GM19452 (cell line): ENCODE measurements at regions not wholly inside any gene's neighbourhood (a gene's known extent, or its start where the extent isn't known, plus 50 kb on each side); places are given as distances from the start of the nearest gene placed in this dataset.
"Not testable (repeated sequence)": the region's sequence is repeated elsewhere in the genome, so short reads cannot be mapped to it uniquely, and the experiment has no call there.

Experiments used
- ATAC-seq: cut with Tn5 transposase; IDR thresholded peaks from one replicate; pipeline ENCODE4 v1.9.1; 2021; ENCODE audit not compliant: unreplicated experiment

DNA sequence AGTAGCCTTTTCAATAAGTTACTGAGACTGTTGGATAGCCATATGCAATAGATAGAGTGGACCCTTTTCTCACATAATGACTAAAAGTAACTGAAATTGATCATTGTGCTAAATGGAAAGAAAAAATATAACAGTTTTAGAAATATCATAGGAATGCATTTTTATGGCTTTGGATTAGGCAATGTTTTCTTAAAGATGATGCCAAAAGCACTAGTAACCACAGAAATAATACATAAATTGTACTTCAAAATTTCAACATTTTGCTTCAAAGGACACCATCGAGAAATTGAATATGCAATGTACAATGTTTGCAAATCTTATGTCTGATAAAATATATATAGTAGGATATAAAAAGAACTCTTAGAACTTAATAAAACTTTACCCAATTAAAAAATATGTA, 1267.5 kb upstream of the CDH9 start:
- no peak for ATAC-seq

GRCh38 chr5:28301712-28302111, 1263.3 kb upstream of the CDH9 start:
- ATAC-seq, result no peak

DNA sequence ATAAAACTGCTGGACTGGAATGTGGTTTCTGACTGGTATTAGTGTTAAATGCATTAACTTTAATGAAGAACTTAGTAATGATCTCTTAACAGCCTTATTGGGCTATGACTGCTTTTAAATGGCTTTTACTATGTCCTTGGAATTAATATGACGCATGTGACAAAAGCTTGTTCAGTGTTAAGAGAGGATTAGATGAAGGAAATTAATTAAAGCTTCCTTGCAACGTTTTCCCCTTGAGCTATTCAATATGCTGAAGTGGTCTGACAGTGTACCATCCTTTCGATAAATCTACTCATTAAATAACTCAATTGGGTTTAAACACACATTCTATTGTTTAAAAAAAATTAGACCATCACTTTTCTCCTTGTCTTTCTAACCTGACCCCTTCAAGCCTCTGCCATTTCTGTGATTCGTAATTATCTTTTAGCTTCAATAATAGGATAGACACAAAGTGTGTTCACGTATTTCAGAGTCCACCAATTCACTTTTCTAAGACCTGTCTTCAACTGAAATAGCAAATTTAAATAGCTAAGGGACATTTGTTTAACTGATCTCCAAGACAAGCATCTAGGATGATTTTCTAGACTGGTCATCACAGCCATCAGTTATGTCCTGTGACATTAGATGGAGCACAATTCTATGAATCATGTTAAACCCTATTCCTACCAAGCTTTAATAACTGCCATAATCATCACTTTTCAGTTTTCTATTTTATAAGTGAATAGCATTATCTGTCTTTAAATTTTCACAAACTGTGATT, 1258.0 kb upstream of the CDH9 start:
- ATAC-seq, result no peak

- not testable (repeated sequence) for ATAC-seq
Observed at GRCh38 chr5:28287021-28287420, 1248.6 kb upstream of the CDH9 start.

DNA sequence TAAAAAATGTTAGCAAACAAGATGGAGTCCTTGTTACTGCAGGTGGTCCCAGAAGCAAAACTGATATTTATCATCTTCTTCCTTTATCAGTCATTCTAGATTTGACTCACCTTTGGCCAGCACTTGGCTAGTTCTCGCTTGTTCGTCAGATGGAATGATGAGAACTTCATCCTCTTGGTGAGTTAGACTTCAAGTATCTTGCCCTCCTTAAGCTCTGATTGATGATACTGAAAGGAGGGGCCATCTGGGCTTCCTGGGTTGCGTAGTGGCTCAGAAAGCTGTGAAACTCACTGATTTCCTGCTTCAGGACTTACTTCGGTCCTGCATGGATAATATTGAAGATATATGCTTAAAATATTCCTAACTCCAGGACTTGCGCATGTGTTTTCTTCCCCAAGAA, 1248.2 kb upstream of the CDH9 start:
- no peak for ATAC-seq

DNA sequence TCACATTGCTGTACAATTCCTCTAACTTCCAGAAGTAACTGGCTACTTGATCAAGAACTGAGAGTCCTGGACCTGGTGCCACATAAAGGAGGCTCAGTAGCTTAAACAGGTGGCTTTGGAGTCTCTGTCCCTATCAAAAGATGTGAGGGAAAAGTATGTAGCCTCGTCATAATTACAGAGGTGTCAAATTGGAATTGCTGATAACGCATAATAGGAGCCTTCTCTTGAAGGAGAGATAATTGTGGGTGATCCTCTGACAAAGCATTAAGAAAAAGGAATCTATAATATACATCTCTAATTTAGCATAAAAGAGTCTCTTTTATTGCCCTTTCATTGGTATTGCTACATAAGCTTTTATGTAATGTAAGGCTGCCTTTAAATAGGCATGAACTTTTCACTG, 1246.4 kb upstream of the CDH9 start:
- ATAC-seq, result no peak

DNA sequence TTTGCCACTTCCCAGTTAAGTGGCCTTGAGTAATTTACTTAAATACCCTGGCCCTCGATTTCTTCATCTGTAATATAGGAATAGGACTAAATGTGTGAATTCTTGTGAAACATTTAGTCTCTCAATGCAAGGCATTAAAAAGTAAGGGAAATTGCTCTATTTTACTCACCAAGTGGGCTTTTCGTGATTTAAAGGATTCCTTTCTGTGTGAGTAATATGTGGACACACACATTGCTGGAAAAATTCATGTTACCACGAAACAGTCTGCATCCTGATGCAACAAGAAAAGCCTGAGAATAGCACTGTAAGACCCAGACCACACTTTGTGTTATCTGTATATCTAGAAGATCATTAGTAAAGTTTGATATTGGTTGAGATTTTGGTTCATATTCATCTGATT, 1243.0 kb upstream of the CDH9 start:
- ATAC-seq, result no peak

DNA sequence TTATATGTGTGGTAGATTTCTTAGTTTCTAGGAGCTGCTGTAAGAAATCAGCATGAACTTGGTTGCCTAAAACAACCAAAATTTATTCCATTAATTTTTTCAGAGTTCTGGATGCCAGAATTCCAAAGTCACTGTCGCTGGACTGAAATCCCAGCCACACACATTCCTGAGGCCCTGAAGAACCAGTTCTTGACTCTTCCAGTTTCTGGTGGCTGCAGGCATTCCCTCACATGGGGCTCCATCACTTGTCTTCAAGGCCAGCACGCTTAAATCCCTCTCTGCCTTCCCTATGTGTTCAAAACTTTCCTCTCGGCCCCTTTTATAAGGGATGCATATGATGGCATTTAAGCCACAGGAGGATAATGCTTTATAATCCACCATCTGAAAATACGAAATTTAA, 1237.5 kb upstream of the CDH9 start:
- no peak for ATAC-seq

GRCh38 chr5:28269978-28270377, 1231.6 kb upstream of the CDH9 start:
- ATAC-seq, result no peak

GRCh38 chr5:28265877-28266276, 1227.5 kb upstream of the CDH9 start:
- no peak for ATAC-seq

DNA sequence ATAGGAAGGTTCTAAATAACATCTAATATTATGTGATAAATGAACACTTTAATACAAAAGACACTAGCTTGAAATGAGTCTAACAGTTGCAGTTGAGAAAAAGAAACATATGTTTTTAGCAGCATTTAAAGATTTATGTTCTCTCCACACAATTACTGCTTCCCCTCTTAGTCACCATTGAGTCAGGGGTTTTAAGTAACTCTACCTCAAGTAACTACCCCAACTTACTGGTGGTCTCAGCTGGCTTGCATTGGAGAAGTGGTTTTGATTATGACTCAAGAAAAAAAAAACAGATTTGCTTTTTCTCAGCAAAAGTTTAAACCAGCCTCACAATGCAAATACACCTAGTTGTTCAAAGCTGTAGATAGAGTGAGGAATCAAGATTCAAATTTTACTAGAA, 1216.5 kb upstream of the CDH9 start:
- no peak for ATAC-seq

- ATAC-seq, result no peak
Observed at GRCh38 chr5:28253431-28253830, 1215.0 kb upstream of the CDH9 start.

GRCh38 chr5:28249771-28250415, 1211.5 kb upstream of the CDH9 start:
- ATAC-seq, result no peak

DNA sequence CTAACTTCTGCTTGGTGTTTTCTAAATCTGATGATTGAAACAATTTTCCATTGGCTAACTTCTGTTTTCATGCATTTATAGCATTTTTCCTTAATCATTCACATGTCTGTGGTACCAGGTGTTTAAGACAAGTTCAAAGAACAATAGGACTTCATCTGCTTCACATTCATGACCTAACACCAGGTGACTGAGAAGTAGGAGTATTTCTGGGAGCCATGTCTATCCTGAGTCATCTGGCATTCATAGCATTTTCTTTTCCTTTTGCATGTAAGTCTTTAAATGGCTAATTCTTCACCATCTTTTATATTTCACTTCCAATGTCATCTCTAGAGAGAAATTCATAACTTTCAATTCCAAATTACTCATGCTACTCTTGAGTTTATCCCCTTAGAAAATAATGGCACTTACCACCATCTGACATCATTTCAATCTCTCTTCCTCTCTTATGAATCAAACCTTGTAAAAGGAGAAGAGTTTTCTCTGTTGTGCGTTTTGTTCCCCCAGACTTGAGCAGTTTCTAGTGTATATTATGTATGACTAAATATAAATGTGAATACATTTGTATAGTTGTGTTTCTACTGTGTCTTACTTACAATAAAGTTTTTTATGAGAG, 1196.1 kb upstream of the CDH9 start:
- ATAC-seq, result no peak

DNA sequence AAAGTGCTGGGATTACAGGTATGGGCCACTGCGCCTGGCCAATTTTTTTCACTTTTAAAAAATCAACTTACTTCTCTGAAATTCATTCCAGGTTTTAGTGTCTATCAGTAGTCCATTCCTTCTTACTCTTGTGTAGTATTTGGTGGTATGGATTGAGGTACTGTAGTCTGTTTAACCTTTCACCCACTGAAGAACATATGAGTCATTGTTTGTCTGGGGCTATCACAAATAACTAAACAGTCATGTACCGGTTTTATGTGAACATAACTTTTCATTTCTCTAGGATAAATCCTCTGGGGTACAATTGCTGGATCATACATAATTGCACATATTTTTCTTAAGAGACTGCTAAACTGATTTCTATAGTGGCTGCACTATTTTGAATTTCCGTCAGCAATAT, 1188.0 kb upstream of the CDH9 start:
- ATAC-seq, result no peak

GRCh38 chr5:28219539-28219938, 1181.2 kb upstream of the CDH9 start:
- ATAC-seq, result no peak

DNA sequence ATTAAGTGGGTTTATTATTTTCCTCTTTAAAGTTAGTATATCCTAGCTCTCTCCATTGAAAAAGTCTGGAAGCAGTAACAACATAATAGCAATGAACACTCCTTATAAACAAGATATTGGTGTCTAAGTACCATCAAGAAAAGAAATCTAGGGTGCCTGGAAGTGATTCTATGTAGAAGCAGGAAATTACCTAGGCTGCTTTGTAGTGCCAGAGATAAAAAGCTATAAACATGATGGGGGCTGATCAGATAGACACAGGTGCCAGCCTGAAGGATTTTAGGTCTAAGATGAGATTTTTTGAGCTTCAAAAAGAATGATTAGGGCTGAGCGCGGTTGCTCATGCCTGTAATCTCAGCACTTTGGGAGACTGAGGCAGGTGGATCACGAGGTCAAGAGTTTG, 1179.3 kb upstream of the CDH9 start:
- ATAC-seq, result no peak

DNA sequence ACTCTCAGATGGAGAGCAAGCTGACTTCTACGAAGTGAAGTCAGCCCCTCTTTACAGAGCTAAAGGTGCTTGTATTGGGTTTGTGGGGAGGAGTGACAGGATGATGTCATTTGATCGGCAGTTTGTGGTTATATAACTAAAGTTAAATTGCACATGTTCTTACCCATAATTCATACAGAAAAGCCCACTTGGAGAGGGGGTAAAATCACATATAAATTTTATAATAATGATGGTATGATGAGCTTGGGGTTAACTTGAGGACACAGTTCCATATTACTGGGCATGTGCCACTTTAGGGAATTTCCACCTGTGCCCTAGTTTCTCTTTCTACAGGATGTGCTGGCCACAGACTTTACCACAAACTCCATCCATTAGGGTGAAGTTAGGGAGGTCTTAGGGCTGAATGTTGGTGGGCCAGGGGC, 1178.6 kb upstream of the CDH9 start:
- no peak for ATAC-seq

GRCh38 chr5:28215091-28215490, 1176.7 kb upstream of the CDH9 start:
- no peak for ATAC-seq

DNA sequence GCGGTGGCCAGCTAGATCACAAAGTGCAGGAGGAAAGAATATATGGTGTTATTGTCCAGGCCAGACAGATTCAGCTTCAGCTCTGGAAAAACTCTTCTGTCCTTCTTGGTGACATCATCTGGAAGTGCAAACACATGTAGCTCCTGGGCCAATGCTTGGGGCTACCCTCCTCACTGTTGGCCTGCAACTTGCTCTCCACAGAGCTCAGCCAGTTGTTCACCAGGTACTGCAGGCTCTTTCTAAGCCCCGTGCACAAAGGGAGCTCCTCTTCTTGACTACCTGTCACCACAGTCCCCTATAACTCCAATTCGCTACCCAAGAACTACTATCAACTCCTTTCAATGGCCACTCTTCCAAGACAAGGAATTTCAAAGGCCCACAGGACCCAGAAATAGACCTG, 1175.9 kb upstream of the CDH9 start:
- no peak for ATAC-seq

- ATAC-seq, result no peak
Observed at GRCh38 chr5:28208356-28208755, 1170.0 kb upstream of the CDH9 start.

DNA sequence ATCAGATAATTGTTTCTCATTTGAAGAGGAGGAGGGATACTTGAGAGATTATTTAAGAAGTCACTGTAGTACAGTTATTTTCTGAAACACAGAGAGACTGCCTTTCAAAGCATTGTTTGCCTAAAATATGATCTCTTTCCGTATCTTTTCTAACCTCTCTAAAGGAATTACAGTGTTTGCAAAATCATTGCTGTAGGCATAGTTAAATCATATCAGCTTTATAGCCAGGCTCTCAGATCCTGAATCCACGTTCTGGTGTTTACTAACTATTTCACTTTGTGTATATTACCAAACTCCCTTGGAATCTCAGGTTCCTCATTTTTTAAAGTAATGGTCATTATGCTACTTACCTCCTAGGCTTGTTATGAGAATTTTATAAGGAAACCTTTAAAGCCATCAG, 1151.6 kb upstream of the CDH9 start:
- no peak for ATAC-seq
